ENCODE measurements at regions not wholly inside any gene's neighbourhood (a gene's known extent, or its start where the extent isn't known, plus 50 kb on each side); places are given as distances from the start of the nearest gene placed in this dataset.

DNA sequence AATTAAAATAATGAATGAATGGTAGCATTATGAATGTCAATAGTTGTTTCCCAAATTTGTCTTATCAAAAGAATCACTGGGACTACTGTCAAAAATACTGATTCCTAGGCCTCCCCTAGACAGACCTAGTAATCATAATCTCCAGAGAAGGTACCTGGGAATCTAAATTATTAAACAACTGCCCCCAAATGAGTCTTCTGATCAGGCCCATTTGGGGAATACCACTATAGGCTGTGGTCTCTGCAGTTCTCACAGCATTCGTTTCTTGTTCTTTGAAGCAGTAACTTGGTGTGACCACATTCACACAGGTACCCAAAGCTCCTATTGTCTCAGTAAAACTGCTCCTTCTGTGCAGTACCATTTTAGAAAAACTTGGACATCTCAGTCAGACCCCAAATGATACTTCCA, 230.9 kb downstream of the PIK3R1 start:
- TF ChIP-seq, protein P1, sequence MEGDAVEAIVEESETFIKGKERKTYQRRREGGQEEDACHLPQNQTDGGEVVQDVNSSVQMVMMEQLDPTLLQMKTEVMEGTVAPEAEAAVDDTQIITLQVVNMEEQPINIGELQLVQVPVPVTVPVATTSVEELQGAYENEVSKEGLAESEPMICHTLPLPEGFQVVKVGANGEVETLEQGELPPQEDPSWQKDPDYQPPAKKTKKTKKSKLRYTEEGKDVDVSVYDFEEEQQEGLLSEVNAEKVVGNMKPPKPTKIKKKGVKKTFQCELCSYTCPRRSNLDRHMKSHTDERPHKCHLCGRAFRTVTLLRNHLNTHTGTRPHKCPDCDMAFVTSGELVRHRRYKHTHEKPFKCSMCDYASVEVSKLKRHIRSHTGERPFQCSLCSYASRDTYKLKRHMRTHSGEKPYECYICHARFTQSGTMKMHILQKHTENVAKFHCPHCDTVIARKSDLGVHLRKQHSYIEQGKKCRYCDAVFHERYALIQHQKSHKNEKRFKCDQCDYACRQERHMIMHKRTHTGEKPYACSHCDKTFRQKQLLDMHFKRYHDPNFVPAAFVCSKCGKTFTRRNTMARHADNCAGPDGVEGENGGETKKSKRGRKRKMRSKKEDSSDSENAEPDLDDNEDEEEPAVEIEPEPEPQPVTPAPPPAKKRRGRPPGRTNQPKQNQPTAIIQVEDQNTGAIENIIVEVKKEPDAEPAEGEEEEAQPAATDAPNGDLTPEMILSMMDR (IDR thresholded peaks at IDR 0.05; ENCODE audit: insufficient read depth, low read depth, low read length): no peak
- Histone ChIP-seq H3K27me3 (ENCODE audit: control insufficient read depth, insufficient read depth, low read length) (no peaks in the 10 kb centered on the region), H3K4me3 (ENCODE audit: low read depth, low read length) (no peak overlapping the region), H3K36me3 (ENCODE audit: control insufficient read depth, insufficient read depth, low read length) (no peaks in the 10 kb centered on the region)
- DNase-seq (ENCODE audit: low read depth): no peak
- ChIA-PET POLR2A (no interaction called here), CTCF (interaction anchor here (1.0 kb wide), 1 partner anchor 9 kb away, joined by 3 read pairs; no protein-coding TSS in a partner anchor)

DNA sequence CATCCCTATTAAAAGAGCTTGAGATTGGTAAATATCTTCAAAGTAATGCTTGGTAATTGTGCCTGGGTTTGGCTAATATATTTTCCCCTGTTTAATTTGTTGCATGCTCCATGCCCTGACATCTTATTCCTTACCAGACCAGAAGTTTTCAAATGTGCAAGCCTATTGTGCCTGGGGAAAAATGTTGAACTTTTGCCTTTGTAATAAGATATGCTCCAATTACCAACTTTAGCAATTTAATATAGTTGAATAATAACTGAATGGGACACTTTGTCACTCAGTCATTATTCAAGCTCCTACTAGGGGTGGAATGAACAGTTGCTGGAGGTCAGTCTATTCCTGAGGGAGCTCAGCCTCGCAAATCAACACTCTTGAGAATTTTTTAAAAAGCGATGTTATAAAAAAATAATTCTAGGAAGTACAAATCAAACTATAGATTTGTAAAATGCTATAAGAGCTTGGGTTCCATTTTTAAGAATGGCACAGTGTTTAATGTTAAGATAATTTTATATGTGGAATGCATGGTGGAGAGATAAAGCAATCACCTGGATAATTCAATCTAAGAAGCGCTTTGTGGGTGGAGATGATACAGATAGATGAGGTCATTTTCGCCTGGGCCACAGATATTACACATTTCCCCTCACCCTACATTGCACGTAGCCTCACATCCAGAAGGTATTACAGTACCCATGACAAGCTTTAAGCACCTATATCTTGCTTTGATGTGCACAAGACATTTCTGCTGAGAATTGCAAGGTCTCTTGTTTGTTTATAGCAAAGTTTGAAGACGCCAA, 231.8 kb downstream of the PIK3R1 start:
- no peak for DNase-seq (ENCODE audit: low read depth)
- ChIA-PET POLR2A (no interaction called here), CTCF (interaction anchor here (1.0 to 1.6 kb wide), 2 partner anchors 10 to 11 kb away, joined by 3 read pairs; no protein-coding TSS in a partner anchor)
- H3K27me3 ChIP-seq (ENCODE audit: control insufficient read depth, insufficient read depth, low read length): no peaks in the 10 kb centered on the region
- TF ChIP-seq, protein P1 (IDR thresholded peaks at IDR 0.05; ENCODE audit: insufficient read depth, low read depth, low read length): no peak
- H3K4me3 ChIP-seq (ENCODE audit: low read depth, low read length): no peak overlapping the region
- no peaks in the 10 kb centered on the region for H3K36me3 ChIP-seq (ENCODE audit: control insufficient read depth, insufficient read depth, low read length)

DNA sequence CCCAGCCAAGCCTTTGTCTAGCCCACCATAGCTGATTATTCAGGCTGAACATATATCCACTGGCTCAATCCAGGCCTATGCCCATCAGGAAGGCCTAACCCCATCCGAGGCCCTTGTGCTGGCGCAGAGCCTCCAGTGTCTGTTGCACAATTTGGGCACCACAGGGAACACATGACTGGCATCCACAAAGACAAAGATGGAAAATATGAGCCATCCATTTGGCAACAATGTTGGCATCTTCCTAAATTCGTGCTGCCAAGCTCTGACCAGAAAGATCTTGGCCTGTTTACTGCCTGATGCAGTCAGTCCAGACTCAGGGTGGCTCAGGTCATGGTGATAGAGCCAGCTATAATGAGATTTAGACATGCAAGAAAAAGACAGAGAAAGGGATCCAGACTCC, 233.8 kb downstream of the PIK3R1 start:
- POLR2A ChIA-PET: interaction anchor here (0.5 kb wide), 1 partner anchor 75 kb away, joined by 8 read pairs; no protein-coding TSS in a partner anchor
- TF ChIP-seq, protein P1 (IDR thresholded peaks at IDR 0.05; ENCODE audit: insufficient read depth, low read depth, low read length): no peak
- no peak for DNase-seq (ENCODE audit: low read depth)
- Histone ChIP-seq H3K36me3 (ENCODE audit: control insufficient read depth, insufficient read depth, low read length) (no peaks in the 10 kb centered on the region), H3K27me3 (ENCODE audit: control insufficient read depth, insufficient read depth, low read length) (no peaks in the 10 kb centered on the region), H3K4me3 (ENCODE audit: low read depth, low read length) (no peak overlapping the region)
- CTCF ChIA-PET: interaction anchor here (1.6 kb wide), 1 partner anchor 163 kb away, joined by 3 read pairs; no protein-coding TSS in a partner anchor

DNA sequence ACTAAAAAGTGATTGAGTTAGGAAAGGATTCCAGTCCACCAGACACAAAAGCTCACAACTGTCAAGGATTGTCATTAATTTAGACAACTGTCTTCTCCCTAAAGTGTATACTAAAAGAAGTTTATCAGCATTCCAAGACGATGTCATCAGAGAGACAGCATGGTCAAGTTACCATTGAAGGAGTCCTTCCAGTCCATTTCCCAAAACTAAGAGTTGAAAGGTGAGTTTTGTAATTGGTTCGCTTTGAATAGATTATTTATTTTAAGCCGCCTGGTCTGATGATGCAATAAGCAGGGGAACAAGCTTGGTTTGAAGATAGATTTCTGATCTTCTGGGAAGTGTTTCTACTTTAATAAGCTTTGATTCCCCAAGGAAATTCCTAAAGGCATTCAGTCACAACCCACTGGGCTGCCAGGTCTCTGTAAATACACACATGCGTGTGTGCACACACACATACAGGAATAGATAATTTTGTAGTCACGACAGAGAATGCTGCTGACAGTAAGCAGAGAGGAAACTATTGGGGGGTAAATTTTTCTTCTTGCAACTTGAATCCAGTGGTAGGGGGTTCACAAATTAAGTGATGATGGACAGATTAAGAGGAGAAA, 234.8 kb downstream of the PIK3R1 start:
- CTCF ChIA-PET: interaction anchor here (1.4 to 1.6 kb wide), 2 partner anchors 163 to 164 kb away, joined by 3 read pairs; no protein-coding TSS in a partner anchor

DNA sequence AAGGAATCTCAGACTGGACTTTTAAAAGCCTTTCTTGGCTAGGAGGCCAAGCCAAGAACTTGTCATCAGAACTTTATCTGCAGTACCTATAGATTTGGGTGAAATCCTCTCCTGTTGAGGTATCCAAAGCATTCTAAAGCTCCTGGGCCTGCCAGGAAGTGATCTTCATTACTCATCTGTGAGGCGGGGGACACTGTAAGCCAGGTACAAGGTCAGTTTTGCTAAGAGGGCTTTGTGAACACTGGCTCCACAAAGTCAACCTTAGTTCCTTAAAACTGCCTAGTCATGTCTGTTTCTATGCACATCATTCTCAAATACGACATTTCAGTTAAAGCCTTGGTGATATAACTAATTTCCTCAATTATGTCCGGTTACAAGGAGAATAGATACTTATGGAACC, 236.7 kb downstream of the PIK3R1 start:
- CTCF ChIA-PET: interaction anchor here (0.9 to 1.9 kb wide), 2 partner anchors 9 to 15 kb away, joined by 4 read pairs; no protein-coding TSS in a partner anchor
- TF ChIP-seq, protein P1 (IDR thresholded peaks at IDR 0.05; ENCODE audit: insufficient read depth, low read depth, low read length): no peak
- DNase-seq (ENCODE audit: low read depth): no peak
- Histone ChIP-seq H3K36me3 (ENCODE audit: control insufficient read depth, insufficient read depth, low read length) (no peaks in the 10 kb centered on the region), H3K4me3 (ENCODE audit: low read depth, low read length) (no peak overlapping the region), H3K27me3 (ENCODE audit: control insufficient read depth, insufficient read depth, low read length) (no peaks in the 10 kb centered on the region)
- POLR2A ChIA-PET: no interaction called here

More for the DNA sequence above, 234.8 kb downstream of the PIK3R1 start:
- POLR2A ChIA-PET: no interaction called here
- Histone ChIP-seq H3K27me3 (ENCODE audit: control insufficient read depth, insufficient read depth, low read length) (no peaks in the 10 kb centered on the region), H3K36me3 (ENCODE audit: control insufficient read depth, insufficient read depth, low read length) (no peaks in the 10 kb centered on the region), H3K4me3 (ENCODE audit: low read depth, low read length) (no peak overlapping the region)
- no peak for DNase-seq (ENCODE audit: low read depth)
- TF ChIP-seq, protein P1 (IDR thresholded peaks at IDR 0.05; ENCODE audit: insufficient read depth, low read depth, low read length): no peak

All from BJ (cell line).